NCI-H2107 treated with DMSO at 0.1 percent for 48 hours (cell line): ENCODE measurements at regions not wholly inside any gene's neighbourhood (a gene's known extent, or its start where the extent isn't known, plus 50 kb on each side); places are given as distances from the start of the nearest gene placed in this dataset.

Experiments used
- DNase-seq: peaks from one replicate; lab custom pipeline; 2025; ENCODE audit not compliant: unreplicated experiment; lab: John Stamatoyannopoulos, UW

- no peak for DNase-seq
Measured at GRCh38 chr6:119568580-119568979, 219.0 kb upstream of the MAN1A1 start.

GRCh38 chr6:119566546-119567260 lies 217.1 kb upstream of the MAN1A1 start:
- no peak for DNase-seq

GRCh38 chr6:119565893-119566292 lies 216.3 kb upstream of the MAN1A1 start:
- DNase-seq, result no peak

- no peak for DNase-seq
Measured at GRCh38 chr6:119562168-119562567, 212.6 kb upstream of the MAN1A1 start.

- no peak for DNase-seq
Measured at GRCh38 chr6:119559586-119559985, 210.0 kb upstream of the MAN1A1 start.

- no peak for DNase-seq
Measured at GRCh38 chr6:119557239-119557638, 207.7 kb upstream of the MAN1A1 start.

- no peak for DNase-seq
Measured at GRCh38 chr6:119552021-119552420, 202.5 kb upstream of the MAN1A1 start.

- no peak for DNase-seq
Measured at GRCh38 chr6:119547024-119547423, 197.5 kb upstream of the MAN1A1 start.

GRCh38 chr6:119545245-119545644 lies 195.7 kb upstream of the MAN1A1 start:
- DNase-seq, result no peak

- no peak for DNase-seq
Measured at GRCh38 chr6:119544325-119545175, 195.0 kb upstream of the MAN1A1 start.

- no peak for DNase-seq
Measured at GRCh38 chr6:119543332-119543731, 193.8 kb upstream of the MAN1A1 start.

GRCh38 chr6:119542037-119542436 lies 192.5 kb upstream of the MAN1A1 start:
- no peak for DNase-seq

- DNase-seq, result no peak
Measured at GRCh38 chr6:119541132-119541905, 191.8 kb upstream of the MAN1A1 start.

GRCh38 chr6:119540417-119540816 lies 190.9 kb upstream of the MAN1A1 start:
- DNase-seq, result no peak

GRCh38 chr6:119539066-119539746 lies 189.6 kb upstream of the MAN1A1 start:
- DNase-seq, result no peak

GRCh38 chr6:119536666-119537065 lies 187.1 kb upstream of the MAN1A1 start:
- no peak for DNase-seq

- DNase-seq, result no peak
Measured at GRCh38 chr6:119535332-119535731, 185.8 kb upstream of the MAN1A1 start.

- DNase-seq, result no peak
Measured at GRCh38 chr6:119533603-119534279, 184.2 kb upstream of the MAN1A1 start.

GRCh38 chr6:119527231-119527578 lies 177.6 kb upstream of the MAN1A1 start:
- no peak for DNase-seq

GRCh38 chr6:119526561-119527230 lies 177.1 kb upstream of the MAN1A1 start:
- DNase-seq, result no peak
